PC-9 (cell line): ENCODE measurements at regions not wholly inside any gene's neighbourhood (a gene's known extent, or its start where the extent isn't known, plus 50 kb on each side); places are given as distances from the start of the nearest gene placed in this dataset.

Experiments
- BruUV-seq: library from RNA; stranded (reverse); fragments of 400-500 nt; replicated peaks from 2 replicates; lab custom pipeline; 2021; lab: Mats Ljungman, UMichigan
- CTCF ChIA-PET: fragments of 300-600 bp; sonication (Branson Sonifier 250); formaldehyde crosslinking; loops from one replicate; lab custom pipeline; 2022; ENCODE audit warnings: antibody characterized with exemption; lab: Charles Lee
- POLR2A ChIA-PET: fragments of 300-600 bp; sonication (Branson Sonifier 250); formaldehyde crosslinking; loops from one replicate; lab custom pipeline; 2022; ENCODE audit warnings: antibody characterized with exemption; ENCODE audit not compliant: unreplicated experiment; lab: Charles Lee
- DNase-seq, 2 experiments: peaks; one replicate each; pipeline versions ENCODE4 v3.0.0 to v3.0.0-alpha.2; 2015 to 2022; ENCODE audit warnings: mixed read lengths in 1 of 2
- H2AFZ ChIP-seq: fragments of 200-600 bp; sonication (generic); 2 replicates; pipeline ENCODE4 v1.8.1; 2017; ENCODE audit warnings: antibody characterized with exemption
- H3F3A ChIP-seq: fragments of 200-600 bp; sonication (generic); 2 replicates; pipeline ENCODE4 v1.8.1; 2017; ENCODE audit warnings: antibody characterized with exemption, mild to moderate bottlenecking, low read depth; ENCODE audit not compliant: insufficient read depth
- H3K27ac ChIP-seq: fragments of 200-600 bp; sonication (generic); 2 replicates; pipeline ENCODE4 v1.6.1; 2016; ENCODE audit warnings: mixed run types
- H3K27me3 ChIP-seq: fragments of 200-600 bp; sonication (generic); 2 replicates; pipeline ENCODE4 v1.6.1; 2016; ENCODE audit warnings: low read depth, mixed run types; ENCODE audit not compliant: insufficient read depth
- H3K36me3 ChIP-seq: fragments of 200-600 bp; sonication (generic); 2 replicates; pipeline ENCODE4 v1.6.1; 2016; ENCODE audit warnings: low read depth, mixed run types
- H3K4me1 ChIP-seq: fragments of 200-600 bp; sonication (generic); replicated peaks from 2 replicates; pipeline ENCODE4 v1.6.1; 2016; ENCODE audit warnings: mixed run types; ENCODE audit not compliant: insufficient read depth
- H3K4me2 ChIP-seq: fragments of 200-600 bp; sonication (generic); 2 replicates; pipeline ENCODE4 v1.6.1; 2017; ENCODE audit warnings: mixed run types
- H3K4me3 ChIP-seq: fragments of 200-600 bp; sonication (generic); 2 replicates; pipeline ENCODE4 v1.6.1; 2016; ENCODE audit warnings: mixed run types
- H3K79me2 ChIP-seq: fragments of 200-600 bp; sonication (generic); 2 replicates; pipeline ENCODE4 v1.6.1; 2017; ENCODE audit warnings: low read depth, mixed run types
- H3K9me2 ChIP-seq: fragments of 200-600 bp; sonication (generic); 2 replicates; pipeline ENCODE4 v1.8.1; 2017; ENCODE audit warnings: mild to moderate bottlenecking; ENCODE audit not compliant: insufficient read depth
- H3K9me3 ChIP-seq: fragments of 200-600 bp; sonication (generic); 2 replicates; pipeline ENCODE4 v1.8.1; 2016; ENCODE audit warnings: low read depth; ENCODE audit not compliant: insufficient read depth
- H4K20me1 ChIP-seq: fragments of 200-600 bp; sonication (generic); 2 replicates; pipeline ENCODE4 v1.8.1; 2017; ENCODE audit not compliant: insufficient read depth
- EZH2 ChIP-seq: fragments of 200-600 bp; sonication (generic); IDR thresholded peaks from 2 replicates; pipeline ENCODE4 v1.8.0; 2017; ENCODE audit warnings: antibody characterized with exemption, low read depth
- intact Hi-C: fragments of 100-400 bp; cut with micrococcal nuclease; formaldehyde crosslinking; loops from one replicate; pipeline ENCODE4 v1.10.0; 2022; ENCODE audit not compliant: unreplicated experiment
- TF ChIP-seq, protein P1 (sequence below): fragments of 200-600 bp; sonication (generic); conservative IDR thresholded peaks from 2 replicates; pipeline ENCODE4 v1.6.1; 2017; ENCODE audit warnings: mixed run types, antibody characterized with exemption, mild to moderate bottlenecking, moderate library complexity

DNA sequence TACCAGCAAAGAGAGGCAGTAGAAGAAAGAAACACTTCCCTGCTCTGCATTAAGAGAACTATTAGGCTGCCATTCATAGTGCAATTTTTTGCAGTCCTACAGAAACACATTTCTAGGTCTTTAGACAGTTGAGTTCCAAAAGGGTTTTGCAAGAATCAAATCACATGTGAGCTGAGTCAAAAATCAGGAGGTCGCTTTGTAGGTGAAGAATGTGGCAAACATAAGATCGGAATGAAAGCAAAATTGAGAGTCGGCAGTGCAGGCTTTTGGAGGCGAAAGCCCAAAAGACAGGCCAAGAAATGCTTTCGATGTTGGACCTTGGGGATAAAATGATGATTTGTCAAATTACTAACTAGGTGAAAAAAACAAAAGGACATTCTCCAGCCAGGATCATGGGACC, 213.5 kb upstream of the NRIP1 start:
- peaks cover 4% of the 10 kb centered on the region for H3K9me3 ChIP-seq
- no peak for DNase-seq
- no peak overlapping the region for H3K4me3 ChIP-seq
- no TSS peak for BruUV-seq
- no peaks in the 10 kb centered on the region for H3K36me3 ChIP-seq
- ChIA-PET POLR2A (no interaction called here), CTCF (no interaction called here)
- no peaks in the 10 kb centered on the region for H3K79me2 ChIP-seq
- H4K20me1 ChIP-seq: no peaks in the 10 kb centered on the region
- H2AFZ ChIP-seq: no peak overlapping the region
- no peaks in the 10 kb centered on the region for H3K9me2 ChIP-seq
- no peaks in the 10 kb centered on the region for H3F3A ChIP-seq
- H3K4me1 ChIP-seq: peaks cover 19% of the 10 kb centered on the region
- TF ChIP-seq EZH2: no peak
- TF ChIP-seq, protein P1, sequence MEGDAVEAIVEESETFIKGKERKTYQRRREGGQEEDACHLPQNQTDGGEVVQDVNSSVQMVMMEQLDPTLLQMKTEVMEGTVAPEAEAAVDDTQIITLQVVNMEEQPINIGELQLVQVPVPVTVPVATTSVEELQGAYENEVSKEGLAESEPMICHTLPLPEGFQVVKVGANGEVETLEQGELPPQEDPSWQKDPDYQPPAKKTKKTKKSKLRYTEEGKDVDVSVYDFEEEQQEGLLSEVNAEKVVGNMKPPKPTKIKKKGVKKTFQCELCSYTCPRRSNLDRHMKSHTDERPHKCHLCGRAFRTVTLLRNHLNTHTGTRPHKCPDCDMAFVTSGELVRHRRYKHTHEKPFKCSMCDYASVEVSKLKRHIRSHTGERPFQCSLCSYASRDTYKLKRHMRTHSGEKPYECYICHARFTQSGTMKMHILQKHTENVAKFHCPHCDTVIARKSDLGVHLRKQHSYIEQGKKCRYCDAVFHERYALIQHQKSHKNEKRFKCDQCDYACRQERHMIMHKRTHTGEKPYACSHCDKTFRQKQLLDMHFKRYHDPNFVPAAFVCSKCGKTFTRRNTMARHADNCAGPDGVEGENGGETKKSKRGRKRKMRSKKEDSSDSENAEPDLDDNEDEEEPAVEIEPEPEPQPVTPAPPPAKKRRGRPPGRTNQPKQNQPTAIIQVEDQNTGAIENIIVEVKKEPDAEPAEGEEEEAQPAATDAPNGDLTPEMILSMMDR: no peak
- no peak overlapping the region for H3K4me2 ChIP-seq
- no peak overlapping the region for H3K27ac ChIP-seq
- intact Hi-C loops: no loop called here
- H3K27me3 ChIP-seq: no peaks in the 10 kb centered on the region

DNA sequence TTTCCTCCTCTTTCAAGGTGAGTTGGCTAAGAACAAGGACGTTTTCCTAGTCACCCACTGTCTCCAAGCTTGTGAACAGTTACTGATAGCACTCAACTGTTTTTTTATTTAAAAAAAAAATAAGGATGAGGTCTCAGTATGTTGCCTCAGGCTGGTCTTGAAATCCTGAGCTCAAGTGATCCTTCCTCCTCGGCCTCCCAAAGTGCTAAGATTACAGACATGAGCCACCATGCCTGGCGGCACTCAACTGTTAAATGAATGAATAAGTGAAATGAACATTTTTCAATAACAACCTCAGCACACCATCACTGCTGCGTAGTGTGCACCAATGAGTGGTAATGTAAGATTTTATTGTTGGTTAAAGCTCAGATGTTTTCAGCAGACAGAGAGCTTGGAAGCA, 214.1 kb upstream of the NRIP1 start:
- no peaks in the 10 kb centered on the region for H3K36me3 ChIP-seq
- H3K4me1 ChIP-seq: peaks cover 13% of the 10 kb centered on the region
- H3F3A ChIP-seq: no peaks in the 10 kb centered on the region
- ChIA-PET CTCF (no interaction called here), POLR2A (no interaction called here)
- H3K27me3 ChIP-seq: no peaks in the 10 kb centered on the region
- no peak overlapping the region for H2AFZ ChIP-seq
- no peak overlapping the region for H3K4me3 ChIP-seq
- intact Hi-C loops: no loop called here
- H3K79me2 ChIP-seq: no peaks in the 10 kb centered on the region
- peaks cover 4% of the 10 kb centered on the region for H3K9me3 ChIP-seq
- DNase-seq: no peak
- H3K27ac ChIP-seq: no peak overlapping the region
- H3K9me2 ChIP-seq: no peaks in the 10 kb centered on the region
- BruUV-seq: no TSS peak
- TF ChIP-seq, protein P1: no peak
- no peak for TF ChIP-seq EZH2
- no peaks in the 10 kb centered on the region for H4K20me1 ChIP-seq
- H3K4me2 ChIP-seq: no peak overlapping the region

DNA sequence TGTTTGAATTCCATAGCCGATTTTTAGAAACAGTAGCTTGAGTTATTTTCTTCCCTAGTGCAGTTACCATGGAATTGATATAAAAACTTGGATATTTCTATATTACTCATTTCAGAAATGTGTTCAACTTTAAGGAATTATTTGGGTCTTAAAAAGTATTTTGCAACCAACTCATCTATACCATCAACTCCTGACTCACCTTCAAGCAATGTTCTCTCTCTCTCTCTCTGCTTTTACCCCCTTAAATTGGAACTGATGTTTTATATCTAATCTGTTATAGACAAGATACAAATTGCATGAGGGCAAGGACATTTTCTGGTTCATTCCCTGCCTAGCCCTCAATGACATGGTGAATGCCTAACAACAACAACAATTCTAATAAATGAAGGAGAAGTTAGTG, 214.7 kb upstream of the NRIP1 start:
- Histone ChIP-seq H3K36me3 (no peaks in the 10 kb centered on the region), H3K27ac (no peak overlapping the region), H3K4me3 (no peak overlapping the region), H3K9me2 (no peaks in the 10 kb centered on the region), H3F3A (no peaks in the 10 kb centered on the region), H3K9me3 (peaks cover 4% of the 10 kb centered on the region; the same call in 1 of the 2 replicates), H4K20me1 (no peaks in the 10 kb centered on the region), H3K4me2 (no peak overlapping the region), H2AFZ (no peak overlapping the region), H3K27me3 (no peaks in the 10 kb centered on the region), H3K4me1 (peaks cover 9% of the 10 kb centered on the region), H3K79me2 (no peaks in the 10 kb centered on the region)
- no peak for DNase-seq
- intact Hi-C loops: no loop called here
- ChIA-PET CTCF (no interaction called here), POLR2A (no interaction called here)
- BruUV-seq: no TSS peak
- TF ChIP-seq, protein P1: no peak
- no peak for TF ChIP-seq EZH2
